Superior temporal gyrus (tissue), 1 donor: ENCODE measurements at regions not wholly inside any gene's neighbourhood (a gene's known extent, or its start where the extent isn't known, plus 50 kb on each side); places are given as distances from the start of the nearest gene placed in this dataset.

Experiments used
- DNase-seq: peaks from one replicate; pipeline ENCODE4 v3.0.0-alpha.2; 2016; ENCODE audit errors: extremely low spot score

- DNase-seq = no peak
Observed at GRCh38 chr20:53837126-53837826, 233.1 kb downstream of the BCAS1 start.

GRCh38 chr20:53834749-53835148 is 235.6 kb downstream of the BCAS1 start:
- DNase-seq = no peak

GRCh38 chr20:53834062-53834442 is 236.3 kb downstream of the BCAS1 start:
- no peak for DNase-seq

GRCh38 chr20:53833333-53834061 is 236.9 kb downstream of the BCAS1 start:
- DNase-seq = no peak

- no peak for DNase-seq
Observed at GRCh38 chr20:53832499-53832898, 237.9 kb downstream of the BCAS1 start.

GRCh38 chr20:53831812-53832211 is 238.2 kb upstream of the ZNF217 start:
- DNase-seq = no peak

- DNase-seq = no peak
Observed at GRCh38 chr20:53831228-53831627, 237.6 kb upstream of the ZNF217 start.

GRCh38 chr20:53829724-53830521 is 236.3 kb upstream of the ZNF217 start:
- DNase-seq = peak; percentile 19

GRCh38 chr20:53829255-53829723 is 235.7 kb upstream of the ZNF217 start:
- no peak for DNase-seq

- DNase-seq = peak; percentile 59
Observed at GRCh38 chr20:53828682-53829254, 235.1 kb upstream of the ZNF217 start.

GRCh38 chr20:53828088-53828681 is 234.5 kb upstream of the ZNF217 start:
- DNase-seq = peak; percentile 33

- no peak for DNase-seq
Observed at GRCh38 chr20:53827292-53828087, 233.9 kb upstream of the ZNF217 start.

- no peak for DNase-seq
Observed at GRCh38 chr20:53826597-53827291, 233.1 kb upstream of the ZNF217 start.

- no peak for DNase-seq
Observed at GRCh38 chr20:53826090-53826489, 232.5 kb upstream of the ZNF217 start.

- DNase-seq = no peak
Observed at GRCh38 chr20:53825282-53825681, 231.6 kb upstream of the ZNF217 start.

GRCh38 chr20:53824779-53825178 is 231.1 kb upstream of the ZNF217 start:
- DNase-seq = no peak

GRCh38 chr20:53823121-53823764 is 229.6 kb upstream of the ZNF217 start:
- DNase-seq = no peak

GRCh38 chr20:53822534-53822933 is 228.9 kb upstream of the ZNF217 start:
- DNase-seq = no peak

- no peak for DNase-seq
Observed at GRCh38 chr20:53819973-53820451, 226.4 kb upstream of the ZNF217 start.
